GM12873 (cell line): ENCODE measurements at regions not wholly inside any gene's neighbourhood (a gene's known extent, or its start where the extent isn't known, plus 50 kb on each side); places are given as distances from the start of the nearest gene placed in this dataset.

Experiments
- TF ChIP-seq, protein P1 (sequence below): IDR thresholded peaks from 2 replicates; pipeline ENCODE4 v1.5.1; 2012; ENCODE audit warnings: low read depth, mild to moderate bottlenecking, moderate library complexity, low read length, control low read depth; ENCODE audit not compliant: insufficient read depth; ENCODE audit errors: missing control alignments

DNA sequence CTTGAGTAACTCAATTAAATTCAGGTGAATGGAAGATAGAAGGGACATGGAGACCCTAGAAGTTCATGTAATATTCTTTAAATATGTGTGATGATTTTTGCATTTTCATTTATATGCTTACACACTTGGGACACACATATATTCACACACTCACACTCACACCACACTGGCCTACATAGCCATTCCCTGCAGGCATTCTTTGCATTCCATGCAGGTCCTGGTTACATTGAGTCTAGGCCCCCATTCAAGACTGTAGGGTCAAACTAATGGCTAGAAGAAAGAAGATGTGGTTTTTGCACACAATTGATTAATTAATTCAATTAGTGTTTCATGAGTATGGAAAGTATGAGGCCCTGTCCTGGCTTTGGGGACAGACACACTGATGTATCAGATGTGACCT, 249.4 kb downstream of the HNMT start:
- TF ChIP-seq, protein P1, sequence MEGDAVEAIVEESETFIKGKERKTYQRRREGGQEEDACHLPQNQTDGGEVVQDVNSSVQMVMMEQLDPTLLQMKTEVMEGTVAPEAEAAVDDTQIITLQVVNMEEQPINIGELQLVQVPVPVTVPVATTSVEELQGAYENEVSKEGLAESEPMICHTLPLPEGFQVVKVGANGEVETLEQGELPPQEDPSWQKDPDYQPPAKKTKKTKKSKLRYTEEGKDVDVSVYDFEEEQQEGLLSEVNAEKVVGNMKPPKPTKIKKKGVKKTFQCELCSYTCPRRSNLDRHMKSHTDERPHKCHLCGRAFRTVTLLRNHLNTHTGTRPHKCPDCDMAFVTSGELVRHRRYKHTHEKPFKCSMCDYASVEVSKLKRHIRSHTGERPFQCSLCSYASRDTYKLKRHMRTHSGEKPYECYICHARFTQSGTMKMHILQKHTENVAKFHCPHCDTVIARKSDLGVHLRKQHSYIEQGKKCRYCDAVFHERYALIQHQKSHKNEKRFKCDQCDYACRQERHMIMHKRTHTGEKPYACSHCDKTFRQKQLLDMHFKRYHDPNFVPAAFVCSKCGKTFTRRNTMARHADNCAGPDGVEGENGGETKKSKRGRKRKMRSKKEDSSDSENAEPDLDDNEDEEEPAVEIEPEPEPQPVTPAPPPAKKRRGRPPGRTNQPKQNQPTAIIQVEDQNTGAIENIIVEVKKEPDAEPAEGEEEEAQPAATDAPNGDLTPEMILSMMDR, result no peak

DNA sequence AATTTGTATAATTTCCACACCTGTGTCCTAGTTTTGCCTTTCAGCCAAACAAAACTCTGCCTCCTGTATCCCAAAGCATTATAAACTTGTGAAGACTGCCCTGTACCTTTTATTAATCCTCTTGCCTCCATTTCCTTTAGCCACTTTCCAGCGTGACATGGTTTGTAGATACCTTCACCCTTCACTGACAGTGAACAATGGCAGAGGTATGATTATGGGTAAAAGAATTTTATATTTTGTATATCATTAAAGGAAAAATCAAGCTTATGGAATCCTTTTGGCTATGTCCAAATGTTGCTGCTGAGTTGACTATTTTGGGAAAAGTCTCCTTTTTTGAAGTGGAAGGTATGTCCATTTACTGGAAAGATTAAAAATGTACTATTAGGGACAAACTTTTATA, 251.7 kb downstream of the HNMT start:
- TF ChIP-seq, protein P1, result no peak

DNA sequence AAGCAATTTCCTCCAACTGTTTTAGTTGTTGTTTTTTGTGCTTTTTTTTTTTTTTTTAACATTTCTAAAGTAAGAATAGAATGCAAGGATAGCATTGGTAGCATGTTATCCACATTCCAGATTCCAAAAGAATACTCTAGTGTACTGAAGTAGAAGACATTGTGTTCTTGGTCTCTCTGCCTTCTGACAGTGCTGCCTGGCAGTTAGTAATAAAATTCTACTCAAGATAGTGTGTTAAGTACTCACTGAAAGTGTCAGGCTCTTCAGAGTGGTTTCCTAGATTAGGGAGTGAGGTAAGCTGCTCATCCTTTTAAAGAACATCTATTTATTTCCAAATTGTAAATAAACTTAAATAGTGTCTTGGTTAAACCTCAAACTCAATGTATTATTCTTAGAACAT, 253.7 kb downstream of the HNMT start:
- TF ChIP-seq, protein P1, result no peak

DNA sequence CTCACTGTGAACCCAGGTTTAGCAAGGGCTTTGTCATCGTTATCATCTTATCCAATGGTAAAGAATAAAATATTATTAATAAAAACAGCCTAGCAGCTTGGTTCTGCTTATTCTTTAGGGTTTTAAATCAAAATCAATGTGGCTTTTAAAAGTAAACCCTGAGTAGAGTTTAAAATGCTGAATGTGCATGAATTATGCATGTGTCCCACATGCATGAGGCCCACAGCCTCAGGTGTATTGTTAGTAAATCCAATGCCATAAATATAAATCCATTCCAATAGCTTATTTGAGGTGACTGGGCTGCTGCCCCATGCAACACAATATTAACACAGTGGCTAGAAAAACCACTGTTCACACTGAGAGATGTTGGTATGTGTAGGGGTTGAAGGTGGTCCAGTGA, 254.1 kb downstream of the HNMT start:
- TF ChIP-seq, protein P1, result no peak

DNA sequence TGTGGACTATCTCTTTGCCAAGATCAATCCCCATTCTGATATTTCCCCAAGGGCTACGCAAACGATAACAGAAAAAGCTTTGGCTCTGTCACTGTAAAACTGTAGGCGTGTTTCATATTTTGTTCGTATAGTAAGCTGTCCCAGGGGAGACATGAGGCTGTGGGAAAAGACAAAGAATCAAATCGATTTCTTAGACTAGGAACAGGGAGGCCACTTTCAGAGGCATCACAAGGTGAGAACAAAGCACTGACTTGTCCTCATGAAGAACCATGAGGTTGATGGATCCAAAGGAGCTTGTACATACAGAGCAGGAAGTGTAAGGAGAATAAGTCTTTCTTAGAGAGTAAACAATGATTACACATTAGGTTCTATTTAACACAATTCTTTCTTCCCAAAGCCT, 255.7 kb downstream of the HNMT start:
- TF ChIP-seq, protein P1, result no peak

DNA sequence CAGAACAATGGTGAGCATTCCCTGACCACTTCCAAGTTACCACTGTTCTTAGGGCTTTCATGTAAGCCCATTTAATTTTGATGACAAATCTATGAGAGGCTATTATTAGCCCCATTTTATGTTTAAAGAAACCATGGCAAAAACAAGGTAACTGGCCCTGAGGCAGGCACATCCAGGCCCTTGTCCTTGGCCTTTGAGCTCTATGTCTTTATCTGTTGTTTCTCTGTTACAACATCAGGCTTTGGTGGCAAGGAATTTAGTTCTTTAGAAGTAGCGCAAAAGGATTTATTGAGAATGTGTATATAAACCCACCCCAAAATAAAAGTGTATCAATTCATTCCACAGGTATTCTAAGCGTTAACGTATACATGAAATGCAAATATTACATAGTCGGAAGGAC, 257.1 kb downstream of the HNMT start:
- TF ChIP-seq, protein P1, result no peak

DNA sequence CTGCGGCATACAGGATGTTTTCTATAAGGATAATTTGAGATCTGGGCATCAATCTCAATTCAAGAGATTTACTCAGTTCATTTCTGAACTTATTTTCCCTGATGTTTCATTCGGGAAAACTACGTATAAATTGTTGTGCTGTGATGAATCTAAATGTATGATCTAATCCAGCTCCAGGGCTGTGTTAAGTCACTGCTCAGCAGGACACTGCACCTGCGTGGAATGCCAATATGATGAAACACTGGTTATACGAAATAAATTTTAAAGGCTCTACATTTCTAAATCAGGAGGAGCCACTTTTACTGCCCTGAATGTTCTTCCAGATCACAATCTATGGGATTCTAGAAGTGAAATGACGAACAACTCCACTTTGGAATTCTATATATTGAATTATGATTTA, 259.0 kb downstream of the HNMT start:
- TF ChIP-seq, protein P1, result no peak
